ENCODE measurements at regions not wholly inside any gene's neighbourhood (a gene's known extent, or its start where the extent isn't known, plus 50 kb on each side); places are given as distances from the start of the nearest gene placed in this dataset.

- H3K9ac ChIP-seq (ENCODE audit: low read length) = no peak overlapping the region
- no peak overlapping the region for H3K27ac ChIP-seq (ENCODE audit: low read length)
- no peak overlapping the region for H3K4me3 ChIP-seq (ENCODE audit: low read length)
These were observed 310.0 kb upstream of the SNX7 start for GRCh38 chr1:98351561-98351960.

DNA sequence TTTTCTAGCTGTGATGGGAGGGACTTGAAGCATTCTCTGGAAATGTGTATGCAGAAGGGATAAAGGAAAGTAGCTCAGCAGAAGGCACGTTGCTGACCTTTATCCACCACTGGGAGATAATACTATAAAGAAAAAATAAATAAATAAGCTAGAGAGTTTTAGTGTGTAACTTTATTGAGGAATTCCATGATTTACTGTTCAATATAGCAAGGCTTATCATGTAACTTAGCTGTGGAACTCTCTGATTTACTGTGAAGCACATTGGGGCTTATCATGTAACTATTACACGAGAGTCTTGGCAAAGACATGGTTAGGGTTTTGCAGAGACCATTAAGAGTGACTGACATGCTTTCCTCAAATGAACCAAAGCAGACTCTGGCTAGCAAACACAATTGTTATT, 316.1 kb upstream of the SNX7 start:
- Histone ChIP-seq H3K27ac (ENCODE audit: low read length) (no peak overlapping the region), H3K27me3 (ENCODE audit: control insufficient read depth, insufficient read depth, low read length) (no peaks in the 10 kb centered on the region), H3K9ac (ENCODE audit: low read length) (no peak overlapping the region), H3K36me3 (ENCODE audit: control insufficient read depth, low read depth, low read length) (no peaks in the 10 kb centered on the region), H3K4me3 (ENCODE audit: low read length) (no peak overlapping the region), H3K4me1 (ENCODE audit: control insufficient read depth, low read depth, low read length) (no peaks in the 10 kb centered on the region), H3K9me3 (ENCODE audit: control insufficient read depth, low read depth, low read length) (no peaks in the 10 kb centered on the region)

More at GRCh38 chr1:98351561-98351960, 310.0 kb upstream of the SNX7 start:
- Histone ChIP-seq H3K4me1 (ENCODE audit: control insufficient read depth, low read depth, low read length) (no peaks in the 10 kb centered on the region), H3K9me3 (ENCODE audit: control insufficient read depth, low read depth, low read length) (no peaks in the 10 kb centered on the region), H3K27me3 (ENCODE audit: control insufficient read depth, insufficient read depth, low read length) (no peaks in the 10 kb centered on the region), H3K36me3 (ENCODE audit: control insufficient read depth, low read depth, low read length) (no peaks in the 10 kb centered on the region)

- no peak overlapping the region for H3K9ac ChIP-seq (ENCODE audit: low read length)
- H3K27ac ChIP-seq (ENCODE audit: low read length) = no peak overlapping the region
- no peak overlapping the region for H3K4me3 ChIP-seq (ENCODE audit: low read length)
- no peaks in the 10 kb centered on the region for H3K4me1 ChIP-seq (ENCODE audit: control insufficient read depth, low read depth, low read length)
- H3K9me3 ChIP-seq (ENCODE audit: control insufficient read depth, low read depth, low read length) = no peaks in the 10 kb centered on the region
- no peaks in the 10 kb centered on the region for H3K36me3 ChIP-seq (ENCODE audit: control insufficient read depth, low read depth, low read length)
- no peaks in the 10 kb centered on the region for H3K27me3 ChIP-seq (ENCODE audit: control insufficient read depth, insufficient read depth, low read length)
These were observed 316.8 kb upstream of the SNX7 start for GRCh38 chr1:98344731-98345130.

- Histone ChIP-seq H3K27ac (ENCODE audit: low read length) (no peak overlapping the region), H3K27me3 (ENCODE audit: control insufficient read depth, insufficient read depth, low read length) (no peaks in the 10 kb centered on the region), H3K9ac (ENCODE audit: low read length) (no peak overlapping the region), H3K9me3 (ENCODE audit: control insufficient read depth, low read depth, low read length) (no peaks in the 10 kb centered on the region), H3K4me1 (ENCODE audit: control insufficient read depth, low read depth, low read length) (no peaks in the 10 kb centered on the region), H3K4me3 (ENCODE audit: low read length) (no peak overlapping the region), H3K36me3 (ENCODE audit: control insufficient read depth, low read depth, low read length) (no peaks in the 10 kb centered on the region)
These were observed 319.0 kb upstream of the SNX7 start for GRCh38 chr1:98342566-98342965.

- H3K4me1 ChIP-seq (ENCODE audit: control insufficient read depth, low read depth, low read length) = no peaks in the 10 kb centered on the region
- no peaks in the 10 kb centered on the region for H3K27me3 ChIP-seq (ENCODE audit: control insufficient read depth, insufficient read depth, low read length)
- no peak overlapping the region for H3K4me3 ChIP-seq (ENCODE audit: low read length)
- H3K9me3 ChIP-seq (ENCODE audit: control insufficient read depth, low read depth, low read length) = no peaks in the 10 kb centered on the region
- H3K9ac ChIP-seq (ENCODE audit: low read length) = no peak overlapping the region
- H3K27ac ChIP-seq (ENCODE audit: low read length) = no peak overlapping the region
- no peaks in the 10 kb centered on the region for H3K36me3 ChIP-seq (ENCODE audit: control insufficient read depth, low read depth, low read length)
These were observed 321.0 kb upstream of the SNX7 start for GRCh38 chr1:98340511-98340910.

GRCh38 chr1:98336472-98337083, 324.9 kb upstream of the SNX7 start:
- Histone ChIP-seq H3K4me3 (ENCODE audit: low read length) (no peak overlapping the region), H3K36me3 (ENCODE audit: control insufficient read depth, low read depth, low read length) (no peaks in the 10 kb centered on the region), H3K9me3 (ENCODE audit: control insufficient read depth, low read depth, low read length) (no peaks in the 10 kb centered on the region), H3K27me3 (ENCODE audit: control insufficient read depth, insufficient read depth, low read length) (no peaks in the 10 kb centered on the region), H3K9ac (ENCODE audit: low read length) (no peak overlapping the region), H3K27ac (ENCODE audit: low read length) (no peak overlapping the region), H3K4me1 (ENCODE audit: control insufficient read depth, low read depth, low read length) (no peaks in the 10 kb centered on the region)

GRCh38 chr1:98333936-98334335, 327.6 kb upstream of the SNX7 start:
- no peaks in the 10 kb centered on the region for H3K36me3 ChIP-seq (ENCODE audit: control insufficient read depth, low read depth, low read length)
- H3K27me3 ChIP-seq (ENCODE audit: control insufficient read depth, insufficient read depth, low read length) = no peaks in the 10 kb centered on the region
- no peak overlapping the region for H3K4me3 ChIP-seq (ENCODE audit: low read length)
- no peaks in the 10 kb centered on the region for H3K9me3 ChIP-seq (ENCODE audit: control insufficient read depth, low read depth, low read length)
- H3K27ac ChIP-seq (ENCODE audit: low read length) = no peak overlapping the region
- H3K4me1 ChIP-seq (ENCODE audit: control insufficient read depth, low read depth, low read length) = no peaks in the 10 kb centered on the region
- no peak overlapping the region for H3K9ac ChIP-seq (ENCODE audit: low read length)

- Histone ChIP-seq H3K9ac (ENCODE audit: low read length) (no peak overlapping the region), H3K36me3 (ENCODE audit: control insufficient read depth, low read depth, low read length) (no peaks in the 10 kb centered on the region), H3K9me3 (ENCODE audit: control insufficient read depth, low read depth, low read length) (no peaks in the 10 kb centered on the region), H3K27me3 (ENCODE audit: control insufficient read depth, insufficient read depth, low read length) (no peaks in the 10 kb centered on the region), H3K4me1 (ENCODE audit: control insufficient read depth, low read depth, low read length) (no peaks in the 10 kb centered on the region), H3K27ac (ENCODE audit: low read length) (no peak overlapping the region), H3K4me3 (ENCODE audit: low read length) (no peak overlapping the region)
These were observed 328.1 kb upstream of the SNX7 start for GRCh38 chr1:98333406-98333805.

- Histone ChIP-seq H3K27me3 (ENCODE audit: control insufficient read depth, insufficient read depth, low read length) (no peaks in the 10 kb centered on the region), H3K36me3 (ENCODE audit: control insufficient read depth, low read depth, low read length) (no peaks in the 10 kb centered on the region), H3K9ac (ENCODE audit: low read length) (no peak overlapping the region), H3K4me3 (ENCODE audit: low read length) (no peak overlapping the region), H3K9me3 (ENCODE audit: control insufficient read depth, low read depth, low read length) (no peaks in the 10 kb centered on the region), H3K4me1 (ENCODE audit: control insufficient read depth, low read depth, low read length) (no peaks in the 10 kb centered on the region), H3K27ac (ENCODE audit: low read length) (no peak overlapping the region)
These were observed 329.7 kb upstream of the SNX7 start for GRCh38 chr1:98331718-98332311.

GRCh38 chr1:98331243-98331642, 330.3 kb upstream of the SNX7 start:
- Histone ChIP-seq H3K4me3 (ENCODE audit: low read length) (no peak overlapping the region), H3K4me1 (ENCODE audit: control insufficient read depth, low read depth, low read length) (no peaks in the 10 kb centered on the region), H3K9me3 (ENCODE audit: control insufficient read depth, low read depth, low read length) (no peaks in the 10 kb centered on the region), H3K27ac (ENCODE audit: low read length) (no peak overlapping the region), H3K36me3 (ENCODE audit: control insufficient read depth, low read depth, low read length) (no peaks in the 10 kb centered on the region), H3K27me3 (ENCODE audit: control insufficient read depth, insufficient read depth, low read length) (no peaks in the 10 kb centered on the region), H3K9ac (ENCODE audit: low read length) (no peak overlapping the region)

DNA sequence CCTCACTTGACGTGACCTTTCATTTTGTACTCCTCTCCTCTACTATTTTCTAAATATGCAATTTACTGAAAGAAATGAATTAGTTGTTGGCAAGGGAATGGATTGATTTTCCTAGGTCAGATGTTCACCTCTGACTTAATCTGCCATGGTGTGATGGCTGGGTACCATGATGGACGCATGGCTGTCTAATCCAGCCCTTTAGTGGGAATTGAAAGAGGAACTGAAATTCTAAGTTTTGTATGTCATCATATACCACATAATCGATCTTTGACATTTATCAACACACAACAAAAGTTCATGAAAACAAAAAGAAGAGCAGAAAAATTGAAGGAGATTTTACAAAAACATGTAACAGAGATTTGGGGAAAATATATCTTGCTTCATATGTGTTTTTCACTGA, 331.3 kb upstream of the SNX7 start:
- H3K4me1 ChIP-seq (ENCODE audit: control insufficient read depth, low read depth, low read length) = no peaks in the 10 kb centered on the region
- no peak overlapping the region for H3K27ac ChIP-seq (ENCODE audit: low read length)
- no peaks in the 10 kb centered on the region for H3K9me3 ChIP-seq (ENCODE audit: control insufficient read depth, low read depth, low read length)
- no peak overlapping the region for H3K9ac ChIP-seq (ENCODE audit: low read length)
- no peaks in the 10 kb centered on the region for H3K36me3 ChIP-seq (ENCODE audit: control insufficient read depth, low read depth, low read length)
- no peak overlapping the region for H3K4me3 ChIP-seq (ENCODE audit: low read length)
- H3K27me3 ChIP-seq (ENCODE audit: control insufficient read depth, insufficient read depth, low read length) = no peaks in the 10 kb centered on the region

DNA sequence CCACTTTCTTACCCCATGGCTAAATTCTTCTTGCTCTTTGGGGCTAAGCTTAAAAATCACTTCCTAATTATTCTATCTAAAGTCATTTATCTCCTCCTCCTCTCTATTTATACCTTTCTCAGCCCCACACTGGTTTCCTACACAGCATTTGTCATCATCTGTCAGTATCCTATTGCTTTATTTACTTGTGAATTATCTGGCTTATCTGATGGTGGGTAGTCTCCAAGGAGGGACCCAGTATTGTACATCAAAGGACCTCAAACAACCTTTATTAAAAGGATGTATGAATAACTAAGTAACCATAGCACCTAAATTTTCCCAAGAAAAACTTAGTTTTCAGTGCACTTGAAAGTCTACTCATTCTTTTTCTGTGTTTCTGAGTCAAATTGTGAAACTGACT, 332.7 kb upstream of the SNX7 start:
- no peak overlapping the region for H3K9ac ChIP-seq (ENCODE audit: low read length)
- H3K27me3 ChIP-seq (ENCODE audit: control insufficient read depth, insufficient read depth, low read length) = no peaks in the 10 kb centered on the region

More for the DNA sequence above, 332.7 kb upstream of the SNX7 start:
- no peaks in the 10 kb centered on the region for H3K9me3 ChIP-seq (ENCODE audit: control insufficient read depth, low read depth, low read length)
- H3K36me3 ChIP-seq (ENCODE audit: control insufficient read depth, low read depth, low read length) = no peaks in the 10 kb centered on the region
- no peak overlapping the region for H3K27ac ChIP-seq (ENCODE audit: low read length)
- no peak overlapping the region for H3K4me3 ChIP-seq (ENCODE audit: low read length)
- no peaks in the 10 kb centered on the region for H3K4me1 ChIP-seq (ENCODE audit: control insufficient read depth, low read depth, low read length)
